ENCODE measurements at regions not wholly inside any gene's neighbourhood (a gene's known extent, or its start where the extent isn't known, plus 50 kb on each side); places are given as distances from the start of the nearest gene placed in this dataset.

DNA sequence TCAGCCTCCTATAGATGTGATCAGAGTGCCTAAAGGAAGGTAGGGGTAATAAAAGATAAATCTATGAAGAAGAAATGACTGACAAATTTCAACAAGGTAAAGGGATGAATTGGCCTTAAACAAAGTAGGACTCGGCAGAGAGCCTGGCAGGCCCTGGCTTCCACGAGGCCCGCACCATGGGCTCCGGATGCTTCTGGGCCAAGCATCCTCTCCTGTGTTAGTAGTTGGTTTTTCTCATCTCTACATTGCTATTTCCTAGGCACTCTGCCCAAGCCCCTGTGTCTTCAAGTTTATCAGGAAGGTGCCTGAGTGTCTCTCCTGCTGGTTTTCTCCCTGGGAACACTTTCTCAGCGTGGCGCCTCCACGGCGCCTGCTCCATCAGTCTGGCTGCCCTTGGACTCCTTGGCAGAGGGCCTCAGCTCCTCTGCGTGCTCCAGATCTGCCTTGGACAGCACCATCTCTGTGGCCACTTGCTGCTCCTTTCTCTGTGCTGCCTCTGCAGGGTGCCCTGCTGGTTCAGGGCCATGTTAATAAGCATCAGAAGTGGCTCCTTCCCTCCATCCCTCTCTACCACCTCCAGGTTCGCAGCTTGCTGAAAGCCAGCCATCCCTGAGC, 413.3 kb upstream of the DPP6 start:
- TF ChIP-seq EGR1 (IDR thresholded peaks at IDR 0.05) = no peak
- TF ChIP-seq, protein P1, sequence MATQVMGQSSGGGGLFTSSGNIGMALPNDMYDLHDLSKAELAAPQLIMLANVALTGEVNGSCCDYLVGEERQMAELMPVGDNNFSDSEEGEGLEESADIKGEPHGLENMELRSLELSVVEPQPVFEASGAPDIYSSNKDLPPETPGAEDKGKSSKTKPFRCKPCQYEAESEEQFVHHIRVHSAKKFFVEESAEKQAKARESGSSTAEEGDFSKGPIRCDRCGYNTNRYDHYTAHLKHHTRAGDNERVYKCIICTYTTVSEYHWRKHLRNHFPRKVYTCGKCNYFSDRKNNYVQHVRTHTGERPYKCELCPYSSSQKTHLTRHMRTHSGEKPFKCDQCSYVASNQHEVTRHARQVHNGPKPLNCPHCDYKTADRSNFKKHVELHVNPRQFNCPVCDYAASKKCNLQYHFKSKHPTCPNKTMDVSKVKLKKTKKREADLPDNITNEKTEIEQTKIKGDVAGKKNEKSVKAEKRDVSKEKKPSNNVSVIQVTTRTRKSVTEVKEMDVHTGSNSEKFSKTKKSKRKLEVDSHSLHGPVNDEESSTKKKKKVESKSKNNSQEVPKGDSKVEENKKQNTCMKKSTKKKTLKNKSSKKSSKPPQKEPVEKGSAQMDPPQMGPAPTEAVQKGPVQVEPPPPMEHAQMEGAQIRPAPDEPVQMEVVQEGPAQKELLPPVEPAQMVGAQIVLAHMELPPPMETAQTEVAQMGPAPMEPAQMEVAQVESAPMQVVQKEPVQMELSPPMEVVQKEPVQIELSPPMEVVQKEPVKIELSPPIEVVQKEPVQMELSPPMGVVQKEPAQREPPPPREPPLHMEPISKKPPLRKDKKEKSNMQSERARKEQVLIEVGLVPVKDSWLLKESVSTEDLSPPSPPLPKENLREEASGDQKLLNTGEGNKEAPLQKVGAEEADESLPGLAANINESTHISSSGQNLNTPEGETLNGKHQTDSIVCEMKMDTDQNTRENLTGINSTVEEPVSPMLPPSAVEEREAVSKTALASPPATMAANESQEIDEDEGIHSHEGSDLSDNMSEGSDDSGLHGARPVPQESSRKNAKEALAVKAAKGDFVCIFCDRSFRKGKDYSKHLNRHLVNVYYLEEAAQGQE (IDR thresholded peaks at IDR 0.05; ENCODE audit: low read depth) = no peak
- TF ChIP-seq, protein P2, sequence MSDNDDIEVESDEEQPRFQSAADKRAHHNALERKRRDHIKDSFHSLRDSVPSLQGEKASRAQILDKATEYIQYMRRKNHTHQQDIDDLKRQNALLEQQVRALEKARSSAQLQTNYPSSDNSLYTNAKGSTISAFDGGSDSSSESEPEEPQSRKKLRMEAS (IDR thresholded peaks at IDR 0.05) = no peak
- TF ChIP-seq EP300 (IDR thresholded peaks at IDR 0.05; ENCODE audit: borderline replicate concordance) = no peak
- no peak for TF ChIP-seq CEBPB (IDR thresholded peaks at IDR 0.05)
- TF ChIP-seq YY1 (IDR thresholded peaks at IDR 0.05; ENCODE audit: low read depth) = no peak
- no peak for TF ChIP-seq FOXM1 (IDR thresholded peaks at IDR 0.05; ENCODE audit: borderline replicate concordance, low read depth)
- TF ChIP-seq, protein P3, sequence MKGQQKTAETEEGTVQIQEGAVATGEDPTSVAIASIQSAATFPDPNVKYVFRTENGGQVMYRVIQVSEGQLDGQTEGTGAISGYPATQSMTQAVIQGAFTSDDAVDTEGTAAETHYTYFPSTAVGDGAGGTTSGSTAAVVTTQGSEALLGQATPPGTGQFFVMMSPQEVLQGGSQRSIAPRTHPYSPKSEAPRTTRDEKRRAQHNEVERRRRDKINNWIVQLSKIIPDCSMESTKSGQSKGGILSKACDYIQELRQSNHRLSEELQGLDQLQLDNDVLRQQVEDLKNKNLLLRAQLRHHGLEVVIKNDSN (IDR thresholded peaks at IDR 0.05) = no peak
- no peak for TF ChIP-seq ZBTB7A (IDR thresholded peaks at IDR 0.05; ENCODE audit: low read depth)
- TF ChIP-seq TAF1 (IDR thresholded peaks at IDR 0.05; ENCODE audit: low read depth) = no peak
- TF ChIP-seq CREB1 (IDR thresholded peaks at IDR 0.05; ENCODE audit: low read depth) = no peak
- TF ChIP-seq RAD21 (IDR thresholded peaks at IDR 0.05; ENCODE audit: low read depth) = no peak
- no peak for TF ChIP-seq NFIC (IDR thresholded peaks at IDR 0.05)
- TF ChIP-seq TEAD4 (IDR thresholded peaks at IDR 0.05) = no peak
